ENCODE measurements at regions not wholly inside any gene's neighbourhood (a gene's known extent, or its start where the extent isn't known, plus 50 kb on each side); places are given as distances from the start of the nearest gene placed in this dataset.

- TF ChIP-seq POLR2AphosphoS5 (IDR thresholded peaks at IDR 0.05; ENCODE audit: low read depth, low read length), result no peak
- no peak overlapping the region for H3K27ac ChIP-seq (ENCODE audit: low read depth, low read length)
- H3K23ac ChIP-seq (ENCODE audit: insufficient read length), result no peak overlapping the region
- H4K8ac ChIP-seq (ENCODE audit: extremely low read depth, insufficient read depth, low read length), result no peak overlapping the region
- no peak for FAIRE-seq
- 88% methylated on average over 2 of the region's 2 CpGs; no CpG with 5 or more reads in 1 of the 2 experiments for WGBS, 2 experiments (ENCODE audit: extremely low coverage in 1 of 2, insufficient coverage in 1 of 2, insufficient read length in 1 of 2, insufficient replicate concordance in 2 of 2, low coverage in 1 of 2, low lambda C conversion rate in 2 of 2, missing lambda C conversion rate in 1 of 2)
- H2AFZ ChIP-seq (ENCODE audit: low read length), result no peak overlapping the region
- ChIA-PET POLR2A (ENCODE audit: partially characterized antibody) (no interaction called here), CTCF (ENCODE audit: partially characterized antibody) (interaction anchor here (0.6 to 1.7 kb wide), 4 partner anchors 9 to 98 kb away, joined by 3 to 5 read pairs (median 3); no protein-coding TSS in a partner anchor)
- no peak overlapping the region for H4K91ac ChIP-seq (replicated peaks; ENCODE audit: insufficient read length, low read length)
- DNase-seq (ENCODE audit: low read depth in 1 of 2, low spot score in 2 of 2), result no peak
- H2BK15ac ChIP-seq (ENCODE audit: low read length), result no peak overlapping the region
- H2BK20ac ChIP-seq (ENCODE audit: low read length), result no peak overlapping the region
- no peaks in the 10 kb centered on the region for H3K36me3 ChIP-seq (ENCODE audit: control insufficient read depth in 2 of 4, insufficient read depth in 4 of 4, low read length in 3 of 4)
- H3K4me3 ChIP-seq (ENCODE audit: extremely low read depth in 1 of 4, insufficient read depth in 2 of 4, low read depth in 3 of 4, low read length in 4 of 4), result no peak overlapping the region
- peaks cover 0 to under 1% (median 0%) of the 10 kb centered on the region in 4 experiments; a peak in 1 of 7 replicates for H3K4me1 ChIP-seq (replicated peaks in 1 of 4; ENCODE audit: control insufficient read depth in 3 of 4, insufficient read depth in 4 of 4, low read length in 3 of 4)
- no peak overlapping the region for H2BK5ac ChIP-seq (ENCODE audit: low read depth, low read length)
- H3K79me2 ChIP-seq (ENCODE audit: control insufficient read depth in 1 of 2, insufficient read depth in 2 of 2, low read length in 2 of 2), result no peaks in the 10 kb centered on the region
- no peak overlapping the region for H3K9ac ChIP-seq (replicated peaks in 1 of 4; ENCODE audit: extremely low read depth in 1 of 4, low read depth in 3 of 4, low read length in 3 of 4)
- no peak overlapping the region for H3K18ac ChIP-seq (ENCODE audit: extremely low read depth, low read length)
- H3K79me1 ChIP-seq (ENCODE audit: low read depth, low read length), result no peaks in the 10 kb centered on the region
- H2BK120ac ChIP-seq (replicated peaks; ENCODE audit: low read depth, low read length), result no peak overlapping the region
- H3K9me3 ChIP-seq (ENCODE audit: insufficient read depth in 2 of 2, low read depth in 1 of 2, low read length in 1 of 2), result no peaks in the 10 kb centered on the region
- H3K4me2 ChIP-seq (ENCODE audit: insufficient read depth in 1 of 2, low read depth in 2 of 2, low read length in 2 of 2), result no peak overlapping the region
- no peak overlapping the region for H2AK5ac ChIP-seq (ENCODE audit: low read depth, low read length)
- H3K4ac ChIP-seq (replicated peaks; ENCODE audit: insufficient read length, low read depth, low read length), result no peak overlapping the region
- no peak overlapping the region for H4K5ac ChIP-seq (ENCODE audit: insufficient read length, low read depth, low read length)
- no peak overlapping the region for H3K56ac ChIP-seq (replicated peaks; ENCODE audit: insufficient read length, low read depth, low read length)
- H4K20me1 ChIP-seq (replicated peaks in 1 of 2; ENCODE audit: control insufficient read depth in 1 of 2, insufficient read depth in 2 of 2, low read length in 2 of 2), result no peaks in the 10 kb centered on the region
- H3K27me3 ChIP-seq (replicated peaks in 1 of 4; ENCODE audit: control insufficient read depth in 3 of 4, extremely low read depth in 1 of 4, insufficient read depth in 3 of 4, low read length in 3 of 4), result no peaks in the 10 kb centered on the region
- no peaks in the 10 kb centered on the region for H3K23me2 ChIP-seq (ENCODE audit: low read depth, low read length)
- H2BK12ac ChIP-seq (ENCODE audit: low read depth, low read length), result no peak overlapping the region
- H3K14ac ChIP-seq (ENCODE audit: insufficient read length), result no peak overlapping the region
These were observed 170.5 kb downstream of the RAB11FIP2 start for GRCh38 chr10:117876210-117876609.

All from H1 (cell line).